Astrocyte (in vitro differentiated cells and primary cell): ENCODE measurements at regions not wholly inside any gene's neighbourhood (a gene's known extent, or its start where the extent isn't known, plus 50 kb on each side); places are given as distances from the start of the nearest gene placed in this dataset.

ENCODE experiments used
- DNase-seq: peaks from one replicate; pipeline ENCODE4 v3.0.0-alpha.2; 2010; ENCODE audit warnings: low read depth
- FAIRE-seq: peaks from 2 replicates; lab custom pipeline; 2011; peaks lifted over from hg19 to GRCh38; lab: Jason Lieb, UNC
- H2AFZ ChIP-seq: 2 replicates; pipeline ENCODE4 v1.6.0; 2012; ENCODE audit warnings: low read depth, low read length, inconsistent platforms
- H3K27ac ChIP-seq: 2 replicates; pipeline ENCODE4 v1.5.1; 2011; ENCODE audit warnings: low read depth, low read length, inconsistent platforms
- H3K27me3 ChIP-seq: 2 replicates; pipeline ENCODE4 v1.6.0; 2011; ENCODE audit warnings: low read length, inconsistent platforms; ENCODE audit not compliant: insufficient read depth
- H3K36me3 ChIP-seq: 2 replicates; pipeline ENCODE4 v1.5.1; 2011; ENCODE audit warnings: low read length, inconsistent platforms; ENCODE audit not compliant: insufficient read depth
- H3K4me1 ChIP-seq: 2 replicates; pipeline ENCODE4 v1.5.1; 2011; ENCODE audit warnings: low read length, inconsistent platforms; ENCODE audit not compliant: insufficient read depth
- H3K4me2 ChIP-seq: 2 replicates; pipeline ENCODE4 v1.6.0; 2012; ENCODE audit warnings: low read length, inconsistent platforms
- H3K4me3 ChIP-seq: 2 replicates; pipeline ENCODE4 v1.5.1; 2011; ENCODE audit warnings: low read depth, mild to moderate bottlenecking, low read length, inconsistent platforms; ENCODE audit not compliant: insufficient read depth
- H3K79me2 ChIP-seq: 2 replicates; pipeline ENCODE4 v1.6.0; 2012; ENCODE audit warnings: mild to moderate bottlenecking, low read length, inconsistent platforms; ENCODE audit not compliant: insufficient read depth
- H3K9ac ChIP-seq: 2 replicates; pipeline ENCODE4 v1.6.0; 2012; ENCODE audit warnings: mild to moderate bottlenecking, low read length, inconsistent platforms
- H3K9me3 ChIP-seq: 2 replicates; pipeline ENCODE4 v1.5.1; 2012; ENCODE audit warnings: low read depth, mild to moderate bottlenecking, low read length, inconsistent platforms; ENCODE audit not compliant: insufficient read depth
- H4K20me1 ChIP-seq: 2 replicates; pipeline ENCODE4 v1.6.0; 2012; ENCODE audit warnings: low read length, inconsistent platforms; ENCODE audit not compliant: insufficient read depth
- H3K27ac Mint-ChIP-seq: one replicate; pipeline ENCODE4 v1.8.0; 2021; ENCODE audit warnings: mild to moderate bottlenecking, mixed read lengths; ENCODE audit not compliant: unreplicated experiment
- H3K27me3 Mint-ChIP-seq: one replicate; pipeline ENCODE4 v1.8.0; 2021; ENCODE audit warnings: low read depth, mixed read lengths; ENCODE audit not compliant: unreplicated experiment
- H3K36me3 Mint-ChIP-seq: one replicate; pipeline ENCODE4 v1.8.0; 2021; ENCODE audit warnings: low read depth, mixed read lengths; ENCODE audit not compliant: unreplicated experiment
- H3K4me1 Mint-ChIP-seq: one replicate; pipeline ENCODE4 v1.8.0; 2021; ENCODE audit warnings: low read depth, mixed read lengths; ENCODE audit not compliant: unreplicated experiment
- H3K4me3 Mint-ChIP-seq: one replicate; pipeline ENCODE4 v1.8.0; 2021; ENCODE audit warnings: mild to moderate bottlenecking, moderate library complexity, mixed read lengths; ENCODE audit not compliant: unreplicated experiment
- H3K9me3 Mint-ChIP-seq: one replicate; pipeline ENCODE4 v1.8.0; 2021; ENCODE audit warnings: mild to moderate bottlenecking, mixed read lengths; ENCODE audit not compliant: unreplicated experiment
- EZH2 ChIP-seq: IDR thresholded peaks from 2 replicates; pipeline ENCODE4 v1.6.1; 2012; ENCODE audit warnings: mild to moderate bottlenecking, low read length, inconsistent platforms; ENCODE audit not compliant: insufficient read depth
- TF ChIP-seq, protein P1 (sequence below): IDR thresholded peaks from 2 replicates; pipeline ENCODE4 v1.5.1; 2011; ENCODE audit warnings: low read depth, mild to moderate bottlenecking, inconsistent platforms, low read length, moderate library complexity; ENCODE audit not compliant: insufficient read depth

DNA sequence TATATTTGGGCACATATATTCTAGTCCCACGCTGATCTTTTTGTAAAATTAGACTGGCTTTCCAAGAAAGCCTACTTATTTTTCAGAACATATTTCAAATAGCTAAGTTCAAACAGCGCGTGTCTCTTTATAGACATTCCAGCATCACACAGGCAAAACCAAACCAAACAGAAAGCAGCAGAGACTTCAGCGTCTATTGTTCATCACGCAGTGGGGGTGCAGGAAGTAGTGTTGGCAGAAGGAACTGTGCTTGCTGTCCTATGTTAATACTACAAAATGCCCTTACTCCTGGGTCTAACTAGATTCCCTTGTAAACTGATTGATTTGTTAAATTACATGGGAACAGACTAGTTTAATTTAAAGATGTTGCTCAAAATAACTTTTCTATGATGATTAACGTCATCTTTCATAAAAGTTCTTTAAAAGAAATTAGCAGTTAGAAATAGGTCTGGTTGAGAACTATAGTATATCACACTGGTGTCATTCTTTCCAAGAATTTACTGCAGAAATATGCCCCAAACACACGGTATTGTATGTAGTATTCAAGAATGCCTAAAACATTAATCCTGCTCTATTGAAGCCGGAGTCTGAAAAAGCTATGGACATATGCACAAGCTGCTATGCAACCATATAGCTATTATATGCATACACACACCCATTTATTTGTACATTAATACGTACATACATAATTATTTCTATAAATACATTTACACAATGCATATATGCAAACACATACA is 436.3 kb downstream of the CBLN2 start:
- no peak for TF ChIP-seq EZH2
- TF ChIP-seq, protein P1, sequence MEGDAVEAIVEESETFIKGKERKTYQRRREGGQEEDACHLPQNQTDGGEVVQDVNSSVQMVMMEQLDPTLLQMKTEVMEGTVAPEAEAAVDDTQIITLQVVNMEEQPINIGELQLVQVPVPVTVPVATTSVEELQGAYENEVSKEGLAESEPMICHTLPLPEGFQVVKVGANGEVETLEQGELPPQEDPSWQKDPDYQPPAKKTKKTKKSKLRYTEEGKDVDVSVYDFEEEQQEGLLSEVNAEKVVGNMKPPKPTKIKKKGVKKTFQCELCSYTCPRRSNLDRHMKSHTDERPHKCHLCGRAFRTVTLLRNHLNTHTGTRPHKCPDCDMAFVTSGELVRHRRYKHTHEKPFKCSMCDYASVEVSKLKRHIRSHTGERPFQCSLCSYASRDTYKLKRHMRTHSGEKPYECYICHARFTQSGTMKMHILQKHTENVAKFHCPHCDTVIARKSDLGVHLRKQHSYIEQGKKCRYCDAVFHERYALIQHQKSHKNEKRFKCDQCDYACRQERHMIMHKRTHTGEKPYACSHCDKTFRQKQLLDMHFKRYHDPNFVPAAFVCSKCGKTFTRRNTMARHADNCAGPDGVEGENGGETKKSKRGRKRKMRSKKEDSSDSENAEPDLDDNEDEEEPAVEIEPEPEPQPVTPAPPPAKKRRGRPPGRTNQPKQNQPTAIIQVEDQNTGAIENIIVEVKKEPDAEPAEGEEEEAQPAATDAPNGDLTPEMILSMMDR: no peak
- Mint-ChIP-seq H3K27ac (no peak overlapping the region), H3K9me3 (peaks cover 2% of the 10 kb centered on the region), H3K4me1 (no peaks in the 10 kb centered on the region), H3K36me3 (no peaks in the 10 kb centered on the region), H3K4me3 (no peak overlapping the region), H3K27me3 (no peaks in the 10 kb centered on the region)
- no peak for FAIRE-seq
- Histone ChIP-seq H3K27me3 (no peaks in the 10 kb centered on the region), H3K9ac (no peak overlapping the region), H3K79me2 (no peaks in the 10 kb centered on the region), H3K4me3 (no peak overlapping the region), H3K4me1 (no peaks in the 10 kb centered on the region), H3K27ac (no peak overlapping the region), H4K20me1 (no peaks in the 10 kb centered on the region), H3K36me3 (no peaks in the 10 kb centered on the region), H3K9me3 (no peaks in the 10 kb centered on the region), H2AFZ (peak overlapping the region; percentile 47), H3K4me2 (peak overlapping the region; percentile 36)
- DNase-seq: peak; percentile 21

DNA sequence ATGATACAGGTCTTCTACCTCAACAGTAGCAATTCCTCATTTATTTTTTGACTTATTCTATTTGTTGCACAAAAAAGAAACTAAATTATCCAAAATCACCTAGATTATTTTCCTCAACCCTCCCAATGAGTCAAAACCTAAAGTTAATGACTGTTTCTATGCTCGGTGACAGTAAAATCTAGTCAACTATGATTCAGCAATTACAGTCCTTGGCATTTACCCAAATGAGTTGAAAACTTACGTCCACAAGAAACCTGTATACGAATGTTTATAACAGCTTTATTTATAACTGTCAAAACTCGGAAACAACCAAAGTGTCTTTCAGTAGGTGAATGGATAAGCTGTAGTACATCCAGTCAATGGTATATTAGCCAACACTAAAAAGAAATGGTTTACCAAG is 439.3 kb downstream of the CBLN2 start:
- no peaks in the 10 kb centered on the region for H3K36me3 ChIP-seq
- no peak overlapping the region for H3K4me2 ChIP-seq
- no peak for FAIRE-seq
- H3K9me3 ChIP-seq: no peaks in the 10 kb centered on the region
- no peak for DNase-seq
- TF ChIP-seq, protein P1: no peak
- TF ChIP-seq EZH2: no peak
- no peaks in the 10 kb centered on the region for H3K79me2 ChIP-seq
- H3K4me3 ChIP-seq: no peak overlapping the region
- no peak overlapping the region for H2AFZ ChIP-seq
- H3K36me3 Mint-ChIP-seq: no peaks in the 10 kb centered on the region
- H3K4me3 Mint-ChIP-seq: no peak overlapping the region
- no peak overlapping the region for H3K27ac ChIP-seq
- no peaks in the 10 kb centered on the region for H4K20me1 ChIP-seq
- H3K27ac Mint-ChIP-seq: no peak overlapping the region
- H3K9ac ChIP-seq: no peak overlapping the region
- H3K9me3 Mint-ChIP-seq: no peaks in the 10 kb centered on the region
- H3K4me1 ChIP-seq: no peaks in the 10 kb centered on the region
- H3K27me3 Mint-ChIP-seq: no peaks in the 10 kb centered on the region
- H3K27me3 ChIP-seq: no peaks in the 10 kb centered on the region
- H3K4me1 Mint-ChIP-seq: no peaks in the 10 kb centered on the region

DNA sequence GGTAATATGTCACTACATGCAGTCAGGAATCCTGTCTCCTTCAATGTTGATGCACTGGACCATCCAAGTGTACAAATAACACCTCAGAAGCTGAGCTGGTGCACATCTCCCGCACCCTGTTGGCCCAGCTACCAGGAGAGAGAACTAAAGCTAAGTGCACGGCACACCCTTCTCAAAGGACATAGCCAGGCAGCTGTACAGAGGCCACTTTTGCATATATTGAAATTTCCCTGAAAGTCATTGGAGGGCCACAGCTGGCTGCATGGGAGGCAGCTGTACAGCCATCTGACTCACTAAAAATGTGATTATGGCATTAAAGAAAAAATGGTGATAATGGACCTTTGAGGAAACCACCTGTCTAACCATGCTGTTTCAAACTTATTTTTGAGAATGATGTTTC is 441.7 kb downstream of the CBLN2 start:
- Histone ChIP-seq H2AFZ (no peak overlapping the region), H3K9ac (no peak overlapping the region), H4K20me1 (no peaks in the 10 kb centered on the region), H3K79me2 (no peaks in the 10 kb centered on the region), H3K36me3 (no peaks in the 10 kb centered on the region), H3K4me1 (no peaks in the 10 kb centered on the region), H3K4me2 (no peak overlapping the region), H3K27ac (no peak overlapping the region), H3K4me3 (no peak overlapping the region), H3K9me3 (no peaks in the 10 kb centered on the region), H3K27me3 (no peaks in the 10 kb centered on the region)
- peaks cover 4% of the 10 kb centered on the region for H3K9me3 Mint-ChIP-seq
- no peak overlapping the region for H3K27ac Mint-ChIP-seq
- H3K4me1 Mint-ChIP-seq: no peaks in the 10 kb centered on the region
- no peak for DNase-seq
- no peak for FAIRE-seq
- H3K4me3 Mint-ChIP-seq: no peak overlapping the region
- no peaks in the 10 kb centered on the region for H3K27me3 Mint-ChIP-seq
- no peaks in the 10 kb centered on the region for H3K36me3 Mint-ChIP-seq
- TF ChIP-seq, protein P1: no peak
- TF ChIP-seq EZH2: no peak
